PC-3 (cell line): ENCODE measurements at regions not wholly inside any gene's neighbourhood (a gene's known extent, or its start where the extent isn't known, plus 50 kb on each side); places are given as distances from the start of the nearest gene placed in this dataset.

ENCODE experiments used
- EZH2 ChIP-seq: fragments of 300-600 bp; sonication (generic); IDR thresholded peaks from one replicate; pipeline ENCODE4 v1.6.1; 2017; ENCODE audit warnings: antibody characterized with exemption, mild to moderate bottlenecking, low read length; ENCODE audit not compliant: unreplicated experiment
- EZH2phosphoT487 ChIP-seq: fragments of 300-600 bp; sonication (generic); IDR thresholded peaks from 2 replicates; pipeline ENCODE4 v1.6.1; 2018; ENCODE audit warnings: mild to moderate bottlenecking, antibody characterized with exemption, low read length, borderline replicate concordance
- TF ChIP-seq, protein P1 (sequence below): fragments of 300-600 bp; sonication (generic); conservative IDR thresholded peaks from 2 replicates; pipeline ENCODE4 v1.5.1; 2017; ENCODE audit warnings: antibody characterized with exemption, low read depth, mild to moderate bottlenecking, low read length

DNA sequence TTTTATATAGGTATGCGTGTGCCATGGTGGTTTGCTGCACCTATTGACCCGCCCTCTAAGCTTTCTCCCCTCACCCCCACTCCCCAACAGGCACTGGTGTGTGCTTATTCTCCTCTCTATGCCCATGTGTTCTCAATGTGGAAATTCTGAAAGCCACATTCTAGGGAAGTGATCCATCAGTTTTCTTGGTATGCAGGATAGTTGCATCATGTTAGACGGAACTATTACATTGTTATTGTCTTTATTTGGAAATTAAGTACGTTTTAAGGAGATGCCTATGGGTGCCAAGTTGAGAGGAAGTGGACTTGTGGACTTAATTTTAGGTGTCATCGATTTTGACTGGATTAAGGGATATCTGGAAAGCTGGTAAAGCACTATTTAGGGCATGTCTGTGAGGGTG, 204.6 kb downstream of the RBM46 start:
- TF ChIP-seq, protein P1, sequence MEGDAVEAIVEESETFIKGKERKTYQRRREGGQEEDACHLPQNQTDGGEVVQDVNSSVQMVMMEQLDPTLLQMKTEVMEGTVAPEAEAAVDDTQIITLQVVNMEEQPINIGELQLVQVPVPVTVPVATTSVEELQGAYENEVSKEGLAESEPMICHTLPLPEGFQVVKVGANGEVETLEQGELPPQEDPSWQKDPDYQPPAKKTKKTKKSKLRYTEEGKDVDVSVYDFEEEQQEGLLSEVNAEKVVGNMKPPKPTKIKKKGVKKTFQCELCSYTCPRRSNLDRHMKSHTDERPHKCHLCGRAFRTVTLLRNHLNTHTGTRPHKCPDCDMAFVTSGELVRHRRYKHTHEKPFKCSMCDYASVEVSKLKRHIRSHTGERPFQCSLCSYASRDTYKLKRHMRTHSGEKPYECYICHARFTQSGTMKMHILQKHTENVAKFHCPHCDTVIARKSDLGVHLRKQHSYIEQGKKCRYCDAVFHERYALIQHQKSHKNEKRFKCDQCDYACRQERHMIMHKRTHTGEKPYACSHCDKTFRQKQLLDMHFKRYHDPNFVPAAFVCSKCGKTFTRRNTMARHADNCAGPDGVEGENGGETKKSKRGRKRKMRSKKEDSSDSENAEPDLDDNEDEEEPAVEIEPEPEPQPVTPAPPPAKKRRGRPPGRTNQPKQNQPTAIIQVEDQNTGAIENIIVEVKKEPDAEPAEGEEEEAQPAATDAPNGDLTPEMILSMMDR = no peak
- TF ChIP-seq EZH2 = no peak
- TF ChIP-seq EZH2phosphoT487 = no peak
